CD4-positive, CD25-positive, alpha-beta regulatory T cell (primary cell): ENCODE measurements at regions not wholly inside any gene's neighbourhood (a gene's known extent, or its start where the extent isn't known, plus 50 kb on each side); places are given as distances from the start of the nearest gene placed in this dataset.

Experiments used
- ATAC-seq, 2 donors: fragments of 150-1000 bp; cut with Tn5 transposase; one replicate each; pipeline ENCODE4 v1.10.0; 2021; ENCODE audit warnings: low read depth in 2 of 2, moderate number of reproducible peaks in 2 of 2, moderate library complexity in 1 of 2
- DNase-seq, 3 donors: peaks; one replicate each; pipeline versions ENCODE4 v3.0.0 to v3.0.0-alpha.2; 2012 to 2022; ENCODE audit warnings: mixed read lengths in 1 of 3
- H3K27ac ChIP-seq: one replicate; pipeline ENCODE4 v1.7.0; 2013; ENCODE audit warnings: mild to moderate bottlenecking, low read length; ENCODE audit not compliant: insufficient read depth, poor library complexity, severe bottlenecking
- H3K27me3 ChIP-seq: one replicate; pipeline ENCODE4 v1.7.0; 2013; ENCODE audit warnings: low read length; ENCODE audit not compliant: control insufficient read depth, insufficient read depth
- H3K36me3 ChIP-seq: one replicate; pipeline ENCODE4 v1.7.0; 2013; ENCODE audit warnings: mild to moderate bottlenecking, low read length, moderate library complexity; ENCODE audit not compliant: control insufficient read depth, insufficient read depth
- H3K4me1 ChIP-seq: 2 replicates; pipeline ENCODE4 v1.7.0; 2013; ENCODE audit warnings: mild to moderate bottlenecking, low read length; ENCODE audit not compliant: insufficient read depth, control insufficient read depth, poor library complexity, severe bottlenecking
- H3K4me3 ChIP-seq: one replicate; pipeline ENCODE4 v1.7.0; 2013; ENCODE audit warnings: low read depth, mild to moderate bottlenecking, low read length, moderate library complexity
- H3K9me3 ChIP-seq, 2 experiments: 1 replicate in 1 of 2; 2 replicates in 1 of 2; pipeline ENCODE4 v1.7.0; 2013; ENCODE audit warnings: low read length in 2 of 2, mild to moderate bottlenecking in 1 of 2, moderate library complexity in 1 of 2; ENCODE audit not compliant: control insufficient read depth in 2 of 2
- H3K27ac Mint-ChIP-seq, 3 donors: one replicate each; pipeline ENCODE4 v1.8.0; 2020 to 2022; ENCODE audit warnings: mild to moderate bottlenecking in 3 of 3, mixed read lengths in 3 of 3, moderate library complexity in 2 of 3
- H3K27me3 Mint-ChIP-seq: one replicate; pipeline ENCODE4 v1.8.0; 2022; ENCODE audit warnings: mild to moderate bottlenecking, mixed read lengths
- H3K36me3 Mint-ChIP-seq: one replicate; pipeline ENCODE4 v1.8.0; 2020; ENCODE audit warnings: mixed read lengths
- H3K4me1 Mint-ChIP-seq, 4 donors: one replicate each; pipeline ENCODE4 v1.8.0; 2020 to 2022; ENCODE audit warnings: mixed read lengths in 4 of 4, mild to moderate bottlenecking in 1 of 4
- H3K4me3 Mint-ChIP-seq, 4 donors: one replicate each; pipeline ENCODE4 v1.8.0; 2020 to 2022; ENCODE audit warnings: mild to moderate bottlenecking in 4 of 4, mixed read lengths in 4 of 4, moderate library complexity in 3 of 4
- H3K9me3 Mint-ChIP-seq, 7 donors: one replicate each; pipeline ENCODE4 v1.8.0; 2020 to 2022; ENCODE audit warnings: mixed read lengths in 7 of 7, mild to moderate bottlenecking in 3 of 7, moderate library complexity in 2 of 7

DNA sequence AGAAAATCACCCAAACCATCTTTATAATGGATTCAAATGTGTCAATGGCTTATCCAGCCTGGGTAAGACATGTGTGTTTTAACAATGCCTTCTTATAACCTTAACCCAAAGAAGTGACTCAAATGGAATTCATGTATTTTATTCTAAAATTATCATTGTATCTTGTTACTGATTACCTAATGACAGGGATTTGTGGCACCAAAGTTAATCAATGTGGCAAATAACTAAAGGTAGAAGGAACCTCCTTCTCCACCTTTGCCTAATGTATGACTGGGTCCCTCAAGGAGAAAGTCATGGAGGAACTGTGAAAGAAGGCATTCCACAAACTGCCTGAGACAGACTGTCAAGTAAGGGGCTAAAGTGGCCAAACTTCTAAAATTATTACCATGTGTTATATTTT lies 84.4 kb upstream of the ITGA1 start:
- ATAC-seq (no peak), DNase-seq (no peak)
- Histone ChIP-seq H3K9me3 (no peaks in the 10 kb centered on the region), H3K27ac (no peak overlapping the region), H3K4me3 (no peak overlapping the region), H3K27me3 (no peaks in the 10 kb centered on the region), H3K4me1 (no peaks in the 10 kb centered on the region), H3K36me3 (no peaks in the 10 kb centered on the region)
- no peak overlapping the region for H3K4me3 Mint-ChIP-seq
- H3K27ac Mint-ChIP-seq, result no peak overlapping the region
- H3K4me1 Mint-ChIP-seq, result peaks cover 0 to 12% (median 4%) of the 10 kb centered on the region in 4 donors
- H3K36me3 Mint-ChIP-seq, result no peaks in the 10 kb centered on the region
- peaks cover 0 to 2% (median 0%) of the 10 kb centered on the region in 7 donors for H3K9me3 Mint-ChIP-seq
- peaks cover 4% of the 10 kb centered on the region for H3K27me3 Mint-ChIP-seq

DNA sequence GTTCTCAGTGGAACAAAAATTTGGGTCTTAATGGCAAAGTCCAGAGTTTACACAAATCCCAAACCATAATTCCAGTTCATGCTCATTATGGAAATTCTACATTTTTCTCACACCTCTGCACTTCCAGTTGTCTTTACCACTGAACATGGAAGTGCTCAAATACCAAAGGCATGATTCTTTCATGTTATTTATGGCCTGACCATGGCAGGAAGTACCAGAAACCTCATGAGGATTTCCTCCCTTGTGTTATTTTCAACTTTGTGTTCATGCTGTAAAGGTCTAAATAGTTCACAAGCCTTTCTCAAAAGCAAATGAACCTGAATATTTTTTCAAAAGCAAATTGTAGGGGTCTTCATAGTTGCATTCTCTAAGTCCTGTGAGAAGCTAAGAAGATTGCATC lies 82.0 kb upstream of the ITGA1 start:
- Mint-ChIP-seq H3K4me3 (no peak overlapping the region), H3K27ac (no peak overlapping the region), H3K36me3 (no peaks in the 10 kb centered on the region), H3K4me1 (peaks cover 4 to 21% (median 6%) of the 10 kb centered on the region in 4 donors), H3K9me3 (peaks cover 0 to 1% (median 0%) of the 10 kb centered on the region in 7 donors), H3K27me3 (peaks cover 10% of the 10 kb centered on the region)
- H3K36me3 ChIP-seq, result no peaks in the 10 kb centered on the region
- DNase-seq (no peak), ATAC-seq (no peak)
- H3K27me3 ChIP-seq, result no peaks in the 10 kb centered on the region
- H3K4me1 ChIP-seq, result no peaks in the 10 kb centered on the region
- no peak overlapping the region for H3K4me3 ChIP-seq
- no peak overlapping the region for H3K27ac ChIP-seq
- H3K9me3 ChIP-seq, result no peaks in the 10 kb centered on the region

GRCh38 chr5:52706775-52707174 lies 80.9 kb upstream of the ITGA1 start:
- H3K36me3 Mint-ChIP-seq, result no peaks in the 10 kb centered on the region
- H3K9me3 Mint-ChIP-seq, result peaks cover 0 to 1% (median 0%) of the 10 kb centered on the region in 7 donors

DNA sequence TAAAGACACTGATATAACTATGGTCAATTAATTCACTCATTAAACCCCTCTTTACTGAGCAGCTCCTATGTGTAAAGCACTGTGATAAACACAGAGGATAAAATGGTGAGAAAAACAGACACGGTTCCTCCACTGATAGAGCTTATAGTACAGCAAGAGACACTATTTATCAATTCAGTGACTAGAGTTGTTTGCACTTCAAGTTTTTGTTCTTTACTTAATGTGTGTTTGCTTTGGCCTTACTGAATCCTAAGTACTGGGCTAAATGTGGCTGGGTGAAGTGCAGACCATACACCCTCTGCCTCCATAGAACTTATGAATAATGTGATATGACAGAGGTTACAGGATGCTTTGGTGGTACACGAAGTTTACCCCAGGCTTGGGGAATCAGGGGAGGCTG lies 80.1 kb upstream of the ITGA1 start:
- no peaks in the 10 kb centered on the region for H3K9me3 ChIP-seq
- no peak overlapping the region for H3K4me3 ChIP-seq
- no peaks in the 10 kb centered on the region for H3K27me3 ChIP-seq
- ATAC-seq, result no peak
- H3K27ac ChIP-seq, result no peak overlapping the region
- peaks cover 0 to 1% (median 0%) of the 10 kb centered on the region in 7 donors for H3K9me3 Mint-ChIP-seq
- no peak overlapping the region for H3K27ac Mint-ChIP-seq
- H3K36me3 Mint-ChIP-seq, result no peaks in the 10 kb centered on the region
- no peaks in the 10 kb centered on the region for H3K4me1 ChIP-seq
- no peak for DNase-seq
- H3K27me3 Mint-ChIP-seq, result peaks cover 10% of the 10 kb centered on the region
- no peak overlapping the region for H3K4me3 Mint-ChIP-seq
- peaks cover 4 to 24% (median 6%) of the 10 kb centered on the region in 4 donors for H3K4me1 Mint-ChIP-seq
- H3K36me3 ChIP-seq, result no peaks in the 10 kb centered on the region

More at GRCh38 chr5:52706775-52707174, 80.9 kb upstream of the ITGA1 start:
- ATAC-seq (no peak), DNase-seq (no peak)
- Histone ChIP-seq H3K4me3 (no peak overlapping the region), H3K27me3 (no peaks in the 10 kb centered on the region), H3K36me3 (no peaks in the 10 kb centered on the region), H3K27ac (no peak overlapping the region), H3K9me3 (no peaks in the 10 kb centered on the region), H3K4me1 (no peaks in the 10 kb centered on the region)
- Mint-ChIP-seq H3K27ac (no peak overlapping the region), H3K27me3 (peaks cover 10% of the 10 kb centered on the region), H3K4me3 (no peak overlapping the region), H3K4me1 (peaks cover 4 to 21% (median 6%) of the 10 kb centered on the region in 4 donors)

GRCh38 chr5:52708463-52708862 lies 79.3 kb upstream of the ITGA1 start:
- Mint-ChIP-seq H3K27me3 (peaks cover 10% of the 10 kb centered on the region), H3K27ac (no peak overlapping the region), H3K4me3 (no peak overlapping the region), H3K9me3 (peaks cover 0 to 2% (median 0%) of the 10 kb centered on the region in 7 donors), H3K36me3 (no peaks in the 10 kb centered on the region), H3K4me1 (peaks cover 4 to 29% (median 6%) of the 10 kb centered on the region in 4 donors)
- Histone ChIP-seq H3K27me3 (no peaks in the 10 kb centered on the region), H3K9me3 (no peaks in the 10 kb centered on the region), H3K4me1 (no peaks in the 10 kb centered on the region), H3K36me3 (no peaks in the 10 kb centered on the region), H3K4me3 (no peak overlapping the region), H3K27ac (no peak overlapping the region)
- DNase-seq, result no peak
- ATAC-seq, result no peak

DNA sequence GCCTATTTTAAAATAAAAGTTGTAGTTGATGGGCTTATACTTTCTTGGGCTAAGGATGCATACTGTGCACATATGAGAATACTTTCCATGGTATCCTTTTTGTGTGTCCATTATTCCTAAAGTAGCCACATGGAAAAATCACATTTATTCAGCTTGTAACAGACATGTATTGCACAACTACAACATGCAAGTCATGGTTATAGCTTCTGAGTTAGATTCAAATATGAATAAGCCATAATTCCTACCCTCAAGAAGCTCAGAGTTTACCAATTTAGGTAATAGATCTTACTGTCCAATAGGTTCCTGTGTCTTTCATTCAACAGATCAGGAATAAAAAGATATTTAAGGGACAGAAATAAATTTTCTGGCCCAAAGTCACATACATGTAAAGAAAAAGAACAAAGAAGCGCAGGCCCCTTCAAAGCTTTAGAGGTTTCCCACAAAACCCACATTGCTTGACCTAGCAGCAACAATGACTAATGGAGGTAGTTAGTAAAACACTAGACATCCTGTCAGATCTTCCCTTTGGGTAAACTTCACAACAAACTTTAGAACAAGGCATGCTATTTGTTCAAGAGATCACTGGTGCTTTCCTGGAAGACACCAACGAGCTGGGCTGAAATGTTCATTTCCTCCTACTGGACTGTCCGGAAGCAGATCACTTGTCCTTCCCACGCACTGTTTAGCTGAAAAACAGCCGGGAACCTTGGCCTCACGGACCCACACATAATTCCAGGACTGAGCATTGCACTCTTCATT lies 78.4 kb upstream of the ITGA1 start:
- H3K27ac Mint-ChIP-seq, result no peak overlapping the region
- Histone ChIP-seq H3K4me1 (no peaks in the 10 kb centered on the region), H3K27me3 (no peaks in the 10 kb centered on the region)

DNA sequence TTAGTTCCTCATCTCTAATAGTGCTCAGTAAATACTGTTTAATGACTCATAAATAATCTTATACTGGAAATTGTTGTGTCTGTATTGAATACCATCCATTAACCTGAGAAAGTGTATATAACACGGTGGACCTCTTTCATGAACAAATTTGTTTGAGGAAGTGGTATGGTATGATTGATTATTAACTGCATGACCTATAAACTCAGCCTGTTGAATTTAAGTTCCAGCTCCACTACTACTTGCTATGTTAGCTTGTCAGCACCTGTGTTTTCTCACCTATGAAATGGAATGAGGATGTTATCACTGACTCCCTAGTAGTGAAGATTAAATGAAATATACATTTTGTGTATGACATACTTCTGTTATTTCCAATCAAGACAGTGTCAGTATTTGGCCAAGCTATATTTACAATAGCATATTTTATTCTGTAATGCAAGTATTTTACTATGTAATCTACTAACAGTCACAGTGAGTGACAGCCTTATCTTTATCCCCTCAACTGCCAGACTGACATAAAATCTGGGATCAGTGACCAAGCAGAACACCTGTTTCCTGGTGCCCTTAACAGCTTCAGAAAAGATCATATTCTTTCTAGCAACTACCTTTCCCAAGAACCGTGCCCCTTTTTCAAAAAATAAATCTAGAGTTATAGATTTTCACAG lies 77.3 kb upstream of the ITGA1 start:
- Mint-ChIP-seq H3K27ac (no peak overlapping the region), H3K4me1 (peaks cover 4 to 28% (median 6%) of the 10 kb centered on the region in 4 donors), H3K27me3 (peaks cover 5% of the 10 kb centered on the region), H3K4me3 (no peak overlapping the region), H3K9me3 (peaks cover 0 to 2% (median 0%) of the 10 kb centered on the region in 7 donors), H3K36me3 (no peaks in the 10 kb centered on the region)
- Histone ChIP-seq H3K27ac (no peak overlapping the region), H3K36me3 (no peaks in the 10 kb centered on the region), H3K9me3 (no peaks in the 10 kb centered on the region), H3K27me3 (no peaks in the 10 kb centered on the region), H3K4me1 (no peaks in the 10 kb centered on the region), H3K4me3 (no peak overlapping the region)
- DNase-seq (no peak), ATAC-seq (no peak)

More for the DNA sequence above, 78.4 kb upstream of the ITGA1 start:
- H3K9me3 ChIP-seq, result no peaks in the 10 kb centered on the region
- no peaks in the 10 kb centered on the region for H3K36me3 ChIP-seq
- Mint-ChIP-seq H3K4me3 (no peak overlapping the region), H3K4me1 (peaks cover 4 to 29% (median 6%) of the 10 kb centered on the region in 4 donors), H3K27me3 (peaks cover 10% of the 10 kb centered on the region), H3K9me3 (peaks cover 0 to 2% (median 0%) of the 10 kb centered on the region in 7 donors), H3K36me3 (no peaks in the 10 kb centered on the region)
- DNase-seq (no peak), ATAC-seq (no peak)
- H3K4me3 ChIP-seq, result no peak overlapping the region
- H3K27ac ChIP-seq, result no peak overlapping the region
